Astrocyte (in vitro differentiated cells and primary cell): ENCODE measurements at regions not wholly inside any gene's neighbourhood (a gene's known extent, or its start where the extent isn't known, plus 50 kb on each side); places are given as distances from the start of the nearest gene placed in this dataset.
A peak's percentile ranks its signal among the peaks of the same experiment; 100 is the strongest.

ENCODE experiments used
- DNase-seq: peaks from one replicate; pipeline ENCODE4 v3.0.0-alpha.2; 2010; ENCODE audit warnings: low read depth
- FAIRE-seq: peaks from 2 replicates; lab custom pipeline; 2011; peaks lifted over from hg19 to GRCh38; lab: Jason Lieb, UNC
- H2AFZ ChIP-seq: 2 replicates; pipeline ENCODE4 v1.6.0; 2012; ENCODE audit warnings: low read depth, low read length, inconsistent platforms
- H3K27ac ChIP-seq: 2 replicates; pipeline ENCODE4 v1.5.1; 2011; ENCODE audit warnings: low read depth, low read length, inconsistent platforms
- H3K27me3 ChIP-seq: 2 replicates; pipeline ENCODE4 v1.6.0; 2011; ENCODE audit warnings: low read length, inconsistent platforms; ENCODE audit not compliant: insufficient read depth
- H3K36me3 ChIP-seq: 2 replicates; pipeline ENCODE4 v1.5.1; 2011; ENCODE audit warnings: low read length, inconsistent platforms; ENCODE audit not compliant: insufficient read depth
- H3K4me1 ChIP-seq: 2 replicates; pipeline ENCODE4 v1.5.1; 2011; ENCODE audit warnings: low read length, inconsistent platforms; ENCODE audit not compliant: insufficient read depth
- H3K4me2 ChIP-seq: 2 replicates; pipeline ENCODE4 v1.6.0; 2012; ENCODE audit warnings: low read length, inconsistent platforms
- H3K4me3 ChIP-seq: 2 replicates; pipeline ENCODE4 v1.5.1; 2011; ENCODE audit warnings: low read depth, mild to moderate bottlenecking, low read length, inconsistent platforms; ENCODE audit not compliant: insufficient read depth
- H3K79me2 ChIP-seq: 2 replicates; pipeline ENCODE4 v1.6.0; 2012; ENCODE audit warnings: mild to moderate bottlenecking, low read length, inconsistent platforms; ENCODE audit not compliant: insufficient read depth
- H3K9ac ChIP-seq: 2 replicates; pipeline ENCODE4 v1.6.0; 2012; ENCODE audit warnings: mild to moderate bottlenecking, low read length, inconsistent platforms
- H3K9me3 ChIP-seq: 2 replicates; pipeline ENCODE4 v1.5.1; 2012; ENCODE audit warnings: low read depth, mild to moderate bottlenecking, low read length, inconsistent platforms; ENCODE audit not compliant: insufficient read depth
- H4K20me1 ChIP-seq: 2 replicates; pipeline ENCODE4 v1.6.0; 2012; ENCODE audit warnings: low read length, inconsistent platforms; ENCODE audit not compliant: insufficient read depth
- H3K27ac Mint-ChIP-seq: one replicate; pipeline ENCODE4 v1.8.0; 2021; ENCODE audit warnings: mild to moderate bottlenecking, mixed read lengths; ENCODE audit not compliant: unreplicated experiment
- H3K27me3 Mint-ChIP-seq: one replicate; pipeline ENCODE4 v1.8.0; 2021; ENCODE audit warnings: low read depth, mixed read lengths; ENCODE audit not compliant: unreplicated experiment
- H3K36me3 Mint-ChIP-seq: one replicate; pipeline ENCODE4 v1.8.0; 2021; ENCODE audit warnings: low read depth, mixed read lengths; ENCODE audit not compliant: unreplicated experiment
- H3K4me1 Mint-ChIP-seq: one replicate; pipeline ENCODE4 v1.8.0; 2021; ENCODE audit warnings: low read depth, mixed read lengths; ENCODE audit not compliant: unreplicated experiment
- H3K4me3 Mint-ChIP-seq: one replicate; pipeline ENCODE4 v1.8.0; 2021; ENCODE audit warnings: mild to moderate bottlenecking, moderate library complexity, mixed read lengths; ENCODE audit not compliant: unreplicated experiment
- H3K9me3 Mint-ChIP-seq: one replicate; pipeline ENCODE4 v1.8.0; 2021; ENCODE audit warnings: mild to moderate bottlenecking, mixed read lengths; ENCODE audit not compliant: unreplicated experiment
- CTCF ChIP-seq: IDR thresholded peaks from 2 replicates; pipeline ENCODE4 v1.5.1; 2011; ENCODE audit warnings: low read depth, mild to moderate bottlenecking, inconsistent platforms, low read length, moderate library complexity; ENCODE audit not compliant: insufficient read depth
- EZH2 ChIP-seq: IDR thresholded peaks from 2 replicates; pipeline ENCODE4 v1.6.1; 2012; ENCODE audit warnings: mild to moderate bottlenecking, low read length, inconsistent platforms; ENCODE audit not compliant: insufficient read depth

GRCh38 chr2:55101466-55101865, 51.2 kb upstream of the RTN4 start:
- H3K4me3 Mint-ChIP-seq = no peak overlapping the region
- no peaks in the 10 kb centered on the region for H3K27me3 Mint-ChIP-seq
- H3K4me1 Mint-ChIP-seq = peaks cover 16% of the 10 kb centered on the region
- H2AFZ ChIP-seq = no peak overlapping the region
- peak overlapping the region; percentile 86 for H3K27ac ChIP-seq
- TF ChIP-seq CTCF (no peak), EZH2 (no peak)
- H3K27me3 ChIP-seq = no peaks in the 10 kb centered on the region
- peak overlapping the region; percentile 56 for H3K4me2 ChIP-seq
- no peaks in the 10 kb centered on the region for H3K9me3 Mint-ChIP-seq
- FAIRE-seq (no peak), DNase-seq (no peak)
- no peaks in the 10 kb centered on the region for H3K36me3 Mint-ChIP-seq
- no peak overlapping the region for H3K27ac Mint-ChIP-seq
- H3K79me2 ChIP-seq = no peaks in the 10 kb centered on the region
- H3K4me3 ChIP-seq = no peak overlapping the region
- no peaks in the 10 kb centered on the region for H3K36me3 ChIP-seq
- peak overlapping the region; percentile 3 for H3K9ac ChIP-seq
- H4K20me1 ChIP-seq = no peaks in the 10 kb centered on the region
- no peaks in the 10 kb centered on the region for H3K9me3 ChIP-seq
- H3K4me1 ChIP-seq = peaks cover 43% of the 10 kb centered on the region

- H3K9ac ChIP-seq = peak overlapping the region; percentile 21
- no peak for TF ChIP-seq EZH2
- TF ChIP-seq CTCF = no peak
- Mint-ChIP-seq H3K4me3 (no peak overlapping the region), H3K27ac (peak overlapping the region; percentile 89), H3K27me3 (no peaks in the 10 kb centered on the region), H3K36me3 (no peaks in the 10 kb centered on the region), H3K4me1 (peaks cover 10% of the 10 kb centered on the region), H3K9me3 (no peaks in the 10 kb centered on the region)
- H3K4me2 ChIP-seq = peak overlapping the region; percentile 43
- no peaks in the 10 kb centered on the region for H3K79me2 ChIP-seq
- no peaks in the 10 kb centered on the region for H3K27me3 ChIP-seq
- no peaks in the 10 kb centered on the region for H4K20me1 ChIP-seq
- no peak overlapping the region for H2AFZ ChIP-seq
- FAIRE-seq (peak; percentile 52), DNase-seq (peak; percentile 74)
- peak overlapping the region; percentile 58 for H3K27ac ChIP-seq
- peaks cover 42% of the 10 kb centered on the region for H3K4me1 ChIP-seq
- no peaks in the 10 kb centered on the region for H3K9me3 ChIP-seq
- H3K36me3 ChIP-seq = no peaks in the 10 kb centered on the region
- no peak overlapping the region for H3K4me3 ChIP-seq
Measured at GRCh38 chr2:55099878-55100820, 49.9 kb upstream of the RTN4 start.
